GM03348 (cell line): ENCODE measurements at regions not wholly inside any gene's neighbourhood (a gene's known extent, or its start where the extent isn't known, plus 50 kb on each side); places are given as distances from the start of the nearest gene placed in this dataset.
"Not testable (repeated sequence)": the region's sequence is repeated elsewhere in the genome, so short reads cannot be mapped to it uniquely, and the experiment has no call there.

Experiments used
- DNase-seq: peaks from one replicate; pipeline ENCODE4 v3.0.0; 2012; ENCODE audit warnings: low spot score

- no peak for DNase-seq
Measured at GRCh38 chr10:21057436-21057835, 160.3 kb upstream of the NEBL start.

- no peak for DNase-seq
Measured at GRCh38 chr10:21056461-21056860, 159.3 kb upstream of the NEBL start.

GRCh38 chr10:21055339-21056135 is 158.4 kb upstream of the NEBL start:
- DNase-seq = no peak

- no peak for DNase-seq
Measured at GRCh38 chr10:21053953-21054690, 157.0 kb upstream of the NEBL start.

GRCh38 chr10:21052709-21053104 is 155.6 kb upstream of the NEBL start:
- DNase-seq = no peak

GRCh38 chr10:21052072-21052708 is 155.1 kb upstream of the NEBL start:
- DNase-seq = no peak

- DNase-seq = no peak
Measured at GRCh38 chr10:21049482-21049881, 152.4 kb upstream of the NEBL start.

- DNase-seq = no peak
Measured at GRCh38 chr10:21048068-21048467, 151.0 kb upstream of the NEBL start.

- no peak for DNase-seq
Measured at GRCh38 chr10:21047511-21047910, 150.4 kb upstream of the NEBL start.

- no peak for DNase-seq
Measured at GRCh38 chr10:21047096-21047495, 150.0 kb upstream of the NEBL start.

- DNase-seq = no peak
Measured at GRCh38 chr10:21043044-21043443, 145.9 kb upstream of the NEBL start.

GRCh38 chr10:21042536-21042935 is 145.4 kb upstream of the NEBL start:
- DNase-seq = no peak

GRCh38 chr10:21041763-21042458 is 144.8 kb upstream of the NEBL start:
- DNase-seq = no peak

- no peak for DNase-seq
Measured at GRCh38 chr10:21039721-21040120, 142.6 kb upstream of the NEBL start.

GRCh38 chr10:21036757-21037156 is 139.6 kb upstream of the NEBL start:
- no peak for DNase-seq

- not testable (repeated sequence) for DNase-seq
Measured at GRCh38 chr10:21034770-21035169, 137.7 kb upstream of the NEBL start.

GRCh38 chr10:21034241-21034640 is 137.1 kb upstream of the NEBL start:
- no peak for DNase-seq

- no peak for DNase-seq
Measured at GRCh38 chr10:21032587-21033319, 135.6 kb upstream of the NEBL start.

GRCh38 chr10:21031232-21031795 is 134.2 kb upstream of the NEBL start:
- DNase-seq = no peak

- no peak for DNase-seq
Measured at GRCh38 chr10:21030091-21030490, 133.0 kb upstream of the NEBL start.

GRCh38 chr10:21022821-21023220 is 125.7 kb upstream of the NEBL start:
- no peak for DNase-seq
